Fibroblast of peridontal ligament (primary cell): ENCODE measurements at regions not wholly inside any gene's neighbourhood (a gene's known extent, or its start where the extent isn't known, plus 50 kb on each side); places are given as distances from the start of the nearest gene placed in this dataset.

ENCODE experiments used
- DNase-seq: peaks from one replicate; pipeline ENCODE4 v3.0.0-alpha.2; 2010; ENCODE audit errors: extremely low read depth

DNA sequence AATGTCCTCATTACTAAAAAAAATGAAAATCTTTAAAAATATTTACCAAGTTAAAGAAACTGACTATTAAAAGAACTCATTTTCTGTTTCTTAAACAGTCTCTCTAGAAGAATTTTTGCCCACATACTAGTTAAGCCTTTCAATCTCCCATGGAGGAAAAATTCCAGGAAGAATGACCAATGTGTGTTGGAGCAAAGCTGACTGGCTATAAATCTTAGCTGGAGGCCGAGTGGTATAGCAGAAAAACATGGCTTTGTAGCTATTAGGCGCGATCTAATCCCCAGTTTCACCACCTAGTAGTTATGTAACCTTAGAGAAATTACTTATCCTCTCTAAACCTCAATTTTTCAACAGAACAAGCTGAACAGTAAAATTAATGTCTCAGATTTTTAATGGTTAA lies 135.5 kb upstream of the PRLR start:
- no peak for DNase-seq

DNA sequence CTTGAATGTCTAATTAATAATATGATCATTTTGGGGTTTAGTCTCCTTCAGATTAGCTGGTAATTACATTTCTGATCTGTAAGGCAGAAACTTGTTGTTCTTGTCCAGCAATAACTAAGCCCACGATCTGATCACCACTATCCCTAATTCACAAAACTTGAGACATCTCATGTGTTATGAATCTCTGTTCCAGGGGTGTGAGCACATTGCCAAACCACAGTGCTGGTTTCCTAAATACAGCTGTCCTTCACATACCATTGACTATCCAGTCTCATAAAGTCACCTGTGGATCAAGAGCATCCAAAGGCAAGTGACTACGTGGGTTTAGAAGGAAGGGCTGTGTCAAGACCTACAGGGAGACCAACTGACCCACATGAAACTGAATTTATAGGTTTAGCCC lies 134.1 kb upstream of the PRLR start:
- DNase-seq: no peak

DNA sequence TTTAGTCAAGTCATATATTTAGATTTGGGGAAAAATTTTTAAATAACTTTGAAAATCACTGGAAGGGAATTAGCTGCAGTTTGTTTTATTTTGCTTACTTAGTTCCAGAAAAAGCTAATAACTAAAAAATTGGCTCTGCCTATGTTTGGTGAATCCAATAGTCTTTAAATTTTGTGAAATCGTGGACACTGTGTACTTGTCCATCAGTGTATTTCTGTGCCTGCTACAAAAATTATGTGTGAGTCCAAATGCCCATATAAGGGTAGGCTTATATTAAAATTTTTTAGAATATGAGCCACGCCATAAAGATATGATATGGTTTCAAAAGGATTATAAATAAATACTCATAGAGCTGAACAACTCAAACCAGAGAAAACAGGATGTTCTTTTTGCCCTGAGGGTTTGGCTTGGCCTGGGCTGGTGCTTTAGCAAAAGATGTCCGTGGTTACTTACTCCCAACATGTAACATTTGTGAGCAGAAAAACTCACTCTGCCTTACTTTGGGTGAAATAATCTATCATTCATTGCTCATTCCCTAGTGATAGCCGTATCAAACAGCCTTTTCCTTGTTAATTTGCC lies 133.2 kb upstream of the PRLR start:
- no peak for DNase-seq

DNA sequence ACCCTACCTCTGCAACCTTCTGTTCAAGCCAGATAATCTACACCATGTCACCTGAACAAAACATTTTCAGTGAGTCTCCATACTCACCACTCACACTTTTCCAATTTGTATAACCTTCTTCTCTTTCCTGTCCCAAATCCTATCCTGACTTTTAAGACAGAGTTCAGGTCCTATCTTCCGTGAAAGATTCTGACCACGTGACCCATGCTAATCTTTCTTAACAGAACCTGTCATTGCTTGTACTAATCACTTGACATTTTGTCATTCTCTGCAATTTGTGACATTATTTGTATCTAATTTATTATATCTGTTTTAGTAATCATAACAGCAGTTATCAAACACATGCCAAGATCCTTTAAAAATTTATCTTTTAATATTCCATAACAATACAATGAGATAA lies 132.5 kb upstream of the PRLR start:
- no peak for DNase-seq

DNA sequence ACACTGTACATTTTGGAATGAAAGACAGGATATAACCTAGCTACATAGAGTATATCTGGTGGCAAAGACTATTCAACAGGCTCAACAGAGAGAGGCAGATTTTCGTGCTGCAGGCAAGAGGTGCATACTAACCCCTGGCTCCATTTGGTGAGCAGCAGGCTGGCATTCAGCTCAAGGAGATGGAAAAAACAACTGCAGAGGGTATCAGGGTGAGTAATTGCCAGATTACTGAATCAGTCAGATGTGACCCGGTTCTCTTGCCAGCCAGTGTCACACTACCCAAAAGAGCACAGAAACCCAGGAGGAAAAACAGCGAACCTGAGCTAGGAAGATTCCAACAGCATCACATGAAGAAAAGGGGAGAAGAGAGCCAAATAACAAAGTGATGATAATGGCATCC lies 130.4 kb upstream of the PRLR start:
- DNase-seq: no peak

DNA sequence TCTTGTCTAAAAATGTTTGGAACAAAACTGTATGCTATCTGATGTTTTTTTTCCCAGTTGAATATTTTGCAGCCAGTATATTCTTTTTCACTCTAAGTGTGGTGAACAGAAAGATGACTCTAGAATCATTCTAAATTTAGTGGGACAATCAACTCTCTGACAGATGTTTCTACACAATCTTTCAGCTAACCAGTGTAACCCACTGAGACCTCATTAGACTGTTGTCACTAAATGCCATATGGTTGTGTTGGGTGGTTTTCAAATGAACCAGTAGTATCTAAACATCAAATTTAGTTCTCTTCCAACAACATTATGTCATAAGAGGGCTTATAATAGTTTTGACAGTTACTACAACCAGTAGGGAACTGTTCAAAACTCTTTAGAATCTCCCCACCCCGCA lies 129.6 kb upstream of the PRLR start:
- no peak for DNase-seq

DNA sequence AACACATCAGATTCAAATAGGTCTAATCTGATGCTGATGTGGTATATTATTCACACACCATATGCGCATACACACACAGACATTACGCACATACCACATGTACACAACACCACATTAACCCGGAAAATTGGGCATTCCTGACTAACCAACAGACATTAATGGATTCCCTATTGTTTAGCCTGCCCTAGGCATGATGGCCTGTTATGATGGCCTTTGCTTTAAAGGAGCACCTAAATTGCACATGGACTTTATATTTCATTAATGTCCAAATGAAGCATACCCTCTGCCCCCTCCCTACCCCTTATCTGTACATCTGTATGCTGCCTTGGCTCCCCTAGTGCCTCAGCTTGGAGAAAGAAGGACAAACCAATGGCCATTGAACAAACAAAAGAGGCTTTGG lies 127.7 kb upstream of the PRLR start:
- DNase-seq: no peak

DNA sequence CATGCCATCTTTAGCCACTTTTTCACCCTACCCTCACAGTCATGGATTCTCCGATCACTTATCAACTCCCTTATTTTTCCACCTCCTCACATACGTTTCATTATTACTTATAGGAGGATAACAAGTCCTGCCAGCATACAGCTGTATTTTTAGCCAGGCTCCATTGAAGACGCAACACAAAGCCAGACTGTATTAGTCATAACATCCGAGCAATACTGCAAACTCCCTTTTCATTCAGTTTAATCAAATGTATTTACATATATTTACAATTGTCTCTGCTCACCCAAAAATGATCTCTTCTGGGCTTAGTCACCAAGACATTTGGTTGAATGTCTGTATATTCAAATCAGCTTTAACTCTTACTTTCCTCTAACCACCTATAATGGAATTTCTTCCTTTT lies 126.4 kb upstream of the PRLR start:
- DNase-seq: no peak

DNA sequence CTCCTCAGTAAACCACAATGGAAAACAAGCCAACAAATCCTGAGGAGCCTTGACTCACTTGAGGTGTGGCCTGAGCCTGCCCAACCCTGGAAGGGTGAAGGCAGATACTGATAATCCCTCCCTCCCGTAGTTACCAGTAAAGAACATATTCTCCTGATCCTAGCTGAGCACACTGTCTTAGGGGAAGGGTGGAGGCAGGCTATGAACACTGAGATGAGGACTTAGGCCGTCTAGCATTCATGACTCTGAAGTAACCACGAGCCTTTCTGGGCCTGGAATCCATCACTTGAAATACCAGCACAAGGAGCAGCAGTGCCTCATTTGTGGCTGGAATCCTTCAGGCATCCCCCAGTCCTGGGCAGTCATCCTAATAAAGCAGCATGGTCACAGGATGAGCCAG lies 124.5 kb upstream of the PRLR start:
- no peak for DNase-seq

DNA sequence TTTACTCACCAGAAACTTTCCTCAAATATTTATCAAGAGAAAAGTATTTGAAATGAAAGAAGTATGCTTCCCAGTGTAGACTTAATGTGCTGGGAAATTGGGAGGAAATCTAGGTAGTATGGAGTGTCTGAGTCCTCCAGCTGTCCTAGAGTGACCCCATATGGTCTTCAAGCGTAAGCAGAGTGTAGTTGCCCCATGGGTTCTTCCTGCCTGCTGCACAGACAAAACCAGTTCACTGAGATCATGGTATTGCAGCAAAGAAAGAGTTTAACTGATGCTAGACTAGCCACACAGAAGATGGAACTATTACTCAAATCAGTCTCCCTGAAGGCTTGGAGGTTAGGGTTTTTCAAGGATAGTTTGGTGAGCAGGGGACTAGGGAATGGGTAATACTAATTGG lies 114.9 kb upstream of the PRLR start:
- DNase-seq: no peak

DNA sequence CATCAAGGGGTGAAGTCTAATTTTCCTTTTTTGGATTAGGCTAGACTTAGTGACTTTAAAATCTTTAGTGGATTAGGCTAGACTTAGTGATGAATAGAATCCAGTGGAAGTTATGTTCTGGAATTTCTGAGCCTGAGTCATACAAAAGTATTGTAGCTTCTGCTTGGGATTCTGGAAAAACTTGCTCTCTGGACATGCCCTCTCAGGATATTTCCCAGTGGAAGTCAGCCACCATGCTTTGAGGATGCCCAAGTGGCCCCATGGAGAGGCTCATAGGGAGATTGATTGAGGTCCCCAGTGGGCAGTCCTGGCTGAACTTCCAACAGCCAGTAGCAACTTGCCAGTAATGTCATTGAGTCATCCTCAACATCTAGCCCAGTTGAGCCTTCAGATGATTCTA lies 112.4 kb upstream of the PRLR start:
- DNase-seq: no peak

DNA sequence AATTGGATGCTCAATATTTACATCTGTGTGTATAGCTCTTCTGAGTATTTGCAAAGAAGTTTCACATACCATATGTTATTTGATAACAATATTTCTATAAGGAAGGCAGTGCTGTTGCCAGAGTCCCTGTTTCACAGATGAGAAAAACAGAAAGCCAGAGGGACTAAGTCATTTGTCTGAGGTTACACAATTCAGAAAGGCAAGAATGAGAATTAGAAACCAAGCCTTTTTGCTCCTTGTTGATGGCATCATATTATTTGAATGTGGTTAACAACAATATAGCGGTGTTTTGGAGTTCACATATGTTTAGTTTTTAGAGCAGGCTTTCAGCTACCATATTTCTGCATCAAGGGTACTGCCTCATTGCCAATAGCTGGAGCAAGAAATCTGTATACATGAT lies 110.9 kb upstream of the PRLR start:
- no peak for DNase-seq

DNA sequence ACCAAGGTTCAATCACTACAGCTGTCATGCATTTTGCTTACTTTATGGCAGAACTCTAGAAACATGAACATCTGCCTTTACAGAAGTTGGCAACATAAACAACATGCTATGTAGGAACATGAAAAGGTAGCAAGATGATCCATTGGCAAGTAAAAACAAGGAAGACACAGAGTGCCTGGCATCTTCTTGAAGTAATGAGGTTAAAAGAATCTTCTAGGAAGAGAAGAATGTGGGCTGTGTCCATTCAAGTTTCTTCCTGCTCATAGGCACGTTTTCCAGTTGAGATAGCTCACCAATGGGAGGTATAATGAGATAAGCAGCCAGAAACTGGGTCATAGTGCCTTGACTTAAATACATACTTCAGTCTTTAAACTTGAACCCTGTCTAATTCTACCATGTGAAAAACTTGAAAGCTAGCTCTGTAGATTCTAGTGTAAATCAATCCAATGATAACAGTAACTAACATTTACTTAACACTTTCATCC lies 109.4 kb upstream of the PRLR start:
- no peak for DNase-seq

DNA sequence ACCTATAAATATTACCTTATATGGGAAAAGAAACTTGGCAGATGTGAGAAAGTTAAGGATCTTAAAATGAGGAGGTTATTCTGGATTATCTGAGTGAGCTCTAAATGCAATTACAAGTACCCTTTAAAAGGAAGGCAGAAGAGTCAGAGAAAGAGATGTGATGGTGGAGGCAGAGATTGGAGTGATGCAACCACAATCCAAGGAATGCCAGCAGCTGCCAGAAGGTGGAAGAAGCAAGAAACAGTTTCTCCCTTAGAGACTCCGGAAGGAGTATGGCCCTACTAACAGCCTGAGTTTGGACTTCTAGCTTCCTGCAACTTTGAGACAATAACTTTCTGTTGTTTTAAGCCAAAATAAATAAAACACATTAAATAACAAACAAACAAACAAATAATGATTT lies 108.7 kb upstream of the PRLR start:
- no peak for DNase-seq

DNA sequence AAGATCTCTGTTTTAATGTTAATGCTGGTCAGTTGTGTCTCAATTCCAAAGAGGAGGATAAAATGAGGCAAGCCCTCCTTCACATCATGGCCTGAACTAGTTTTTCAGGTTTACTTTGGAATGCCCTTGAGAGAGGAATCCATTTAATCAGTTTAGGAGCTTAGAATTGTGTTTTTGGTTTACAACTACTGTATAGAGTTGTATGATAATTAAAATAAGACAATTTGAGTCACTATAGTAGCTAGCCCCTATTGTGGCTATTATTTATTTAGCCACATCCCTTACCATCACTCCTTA lies 107.8 kb upstream of the PRLR start:
- DNase-seq: no peak

DNA sequence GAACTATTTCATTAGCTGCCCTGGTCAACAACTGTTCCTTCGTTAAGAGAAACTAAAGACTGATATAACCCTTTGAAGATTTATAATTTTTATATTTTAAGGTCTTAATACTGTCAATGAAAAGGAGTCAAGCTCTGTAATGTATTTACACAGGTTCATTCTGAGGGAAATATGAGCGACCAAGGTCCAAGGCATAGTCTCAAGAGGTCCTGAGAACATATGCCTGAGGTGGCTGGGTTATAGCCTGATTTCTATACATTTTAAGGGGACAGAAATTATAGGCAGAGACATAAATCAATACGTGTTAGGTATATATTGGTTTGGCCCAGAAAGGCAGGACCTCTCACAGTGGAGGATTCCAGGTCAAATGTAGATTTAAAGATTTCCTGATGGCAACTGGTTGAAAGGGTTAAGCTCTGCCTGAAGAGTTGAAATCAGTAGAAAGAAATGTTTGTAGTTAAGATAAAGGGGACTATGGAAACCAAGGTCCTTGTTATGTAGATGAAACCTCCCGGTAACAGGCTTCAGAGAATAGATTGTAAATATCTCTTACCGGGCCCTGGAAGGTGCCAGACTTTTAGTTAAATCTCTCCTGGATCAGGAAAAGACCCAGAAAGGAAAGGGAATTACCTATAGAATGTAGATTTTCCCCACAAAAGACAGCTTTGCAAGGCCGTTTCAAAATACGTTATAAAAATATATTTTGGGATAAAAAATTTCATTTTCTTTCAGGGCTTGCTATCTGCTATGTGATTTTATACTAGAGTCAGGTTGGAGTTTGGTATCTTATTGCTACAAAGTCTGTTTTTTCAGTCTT lies 107.3 kb upstream of the PRLR start:
- DNase-seq: no peak

DNA sequence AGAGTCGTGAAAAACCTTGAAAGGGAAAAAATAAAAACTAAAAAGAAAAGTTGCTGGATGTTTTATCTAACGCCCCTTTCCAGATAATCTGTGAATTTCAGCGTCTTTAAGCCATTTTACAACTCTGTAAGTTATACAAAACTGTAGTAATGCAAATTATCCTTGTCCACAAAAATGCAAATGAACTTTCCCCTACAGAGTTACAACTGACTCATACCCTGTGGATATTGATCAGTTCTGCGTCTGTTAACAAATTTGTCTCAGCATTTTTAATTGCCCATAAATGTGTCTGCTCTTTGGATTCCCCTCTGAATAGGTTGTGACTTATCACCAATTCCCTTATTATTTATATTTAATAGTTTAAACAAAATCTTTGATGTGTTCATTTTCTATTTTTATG lies 105.9 kb upstream of the PRLR start:
- DNase-seq: no peak

DNA sequence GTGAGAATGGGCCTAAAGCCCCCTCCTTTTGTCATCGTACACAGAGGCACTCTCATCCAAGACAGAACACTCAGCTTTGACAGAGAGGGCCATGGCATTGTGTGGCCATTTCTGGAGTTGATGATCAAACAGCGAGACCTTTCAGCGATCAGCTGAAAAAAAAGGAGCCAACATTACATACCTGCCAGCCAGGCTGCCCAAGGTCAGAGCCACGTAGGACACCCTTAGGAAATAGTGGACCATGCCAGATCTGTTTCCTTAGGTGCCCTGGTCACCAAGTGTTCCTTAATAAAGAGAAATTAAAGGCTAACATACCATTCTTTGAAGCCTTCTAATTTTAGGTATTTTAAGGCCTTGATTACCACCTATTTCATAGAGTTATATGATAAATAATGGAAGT lies 105.5 kb upstream of the PRLR start:
- DNase-seq: no peak

DNA sequence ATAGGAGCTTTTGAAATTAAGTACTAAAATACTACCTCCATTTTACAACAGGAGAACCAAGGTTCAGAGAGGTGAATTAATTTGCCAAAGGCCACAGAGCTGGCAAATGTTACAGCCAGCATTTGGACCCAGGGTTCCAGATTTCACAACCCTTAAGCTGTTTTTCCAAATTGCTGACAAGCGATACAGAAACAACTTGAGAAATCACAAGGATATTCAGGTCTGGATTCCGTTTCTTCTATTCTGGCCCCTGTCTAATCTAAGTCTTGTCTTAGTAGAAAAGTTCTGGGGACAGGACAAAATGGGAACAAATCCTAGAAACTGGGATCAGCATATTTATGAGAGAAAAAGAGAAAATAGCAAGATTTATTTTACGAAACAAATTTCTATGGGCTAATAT lies 103.1 kb upstream of the PRLR start:
- no peak for DNase-seq

DNA sequence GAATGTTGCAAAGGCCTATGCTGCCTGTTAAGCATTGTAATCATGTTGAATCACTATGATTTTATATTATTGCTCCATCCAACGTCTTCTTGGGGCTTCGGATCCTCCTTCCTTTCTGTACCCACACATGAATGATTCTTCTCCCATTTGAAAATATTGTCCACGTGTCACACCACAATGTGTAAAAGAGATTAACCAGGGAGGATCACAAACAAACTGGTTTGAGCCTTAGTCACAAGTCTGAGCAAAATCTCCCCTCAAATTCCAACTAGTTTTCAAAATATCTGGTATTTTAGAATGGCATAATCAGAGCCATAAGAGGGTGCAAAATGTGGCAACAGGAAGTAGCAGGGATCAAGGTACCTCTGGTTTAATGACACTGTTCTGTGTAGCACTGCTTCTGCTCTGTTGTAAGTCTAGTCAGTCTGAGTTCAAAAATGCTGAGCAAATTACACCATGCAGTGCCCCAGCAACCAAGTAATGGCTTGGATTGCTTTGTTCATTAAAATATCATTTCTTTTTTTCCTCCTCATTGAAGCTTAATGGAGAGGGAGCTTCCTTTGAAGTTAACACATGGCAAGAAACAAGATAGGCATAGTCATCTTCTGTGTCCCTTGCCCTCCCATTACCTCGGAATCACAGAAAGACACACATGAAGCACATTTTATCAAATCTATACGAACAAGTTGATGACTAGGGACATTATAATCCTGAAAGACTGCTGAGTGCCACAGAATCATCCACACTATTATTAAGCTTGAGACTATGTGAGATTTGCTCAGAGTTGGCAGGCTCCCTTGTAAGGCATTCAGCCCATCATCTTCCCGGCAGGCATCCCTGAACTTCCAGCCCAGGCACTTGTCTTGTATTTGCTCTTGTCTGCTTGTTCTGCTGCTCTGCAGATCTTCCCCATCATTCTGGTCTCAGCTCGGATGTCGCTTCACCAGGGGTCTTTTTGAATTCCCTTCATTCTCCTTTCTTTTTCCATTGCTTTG lies 102.0 kb upstream of the PRLR start:
- no peak for DNase-seq

DNA sequence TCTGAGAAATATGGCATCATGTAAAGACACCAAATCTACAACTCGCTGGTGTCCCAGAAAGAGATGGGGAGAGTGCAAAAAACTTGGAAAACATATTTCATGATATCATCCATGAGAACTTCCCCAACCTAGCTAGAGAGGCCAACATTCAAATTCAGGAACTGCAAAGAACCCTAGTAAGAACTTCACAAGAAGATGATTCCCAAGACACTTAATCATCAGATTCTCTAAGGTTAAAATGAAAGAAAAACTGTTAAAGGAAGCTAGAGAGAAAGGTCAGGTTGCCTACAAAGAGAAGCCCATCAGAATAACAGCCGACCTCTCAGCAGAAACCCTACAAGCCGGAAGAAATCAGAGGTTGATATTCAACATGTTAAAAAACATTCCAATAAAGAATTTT lies 95.5 kb upstream of the PRLR start:
- no peak for DNase-seq

DNA sequence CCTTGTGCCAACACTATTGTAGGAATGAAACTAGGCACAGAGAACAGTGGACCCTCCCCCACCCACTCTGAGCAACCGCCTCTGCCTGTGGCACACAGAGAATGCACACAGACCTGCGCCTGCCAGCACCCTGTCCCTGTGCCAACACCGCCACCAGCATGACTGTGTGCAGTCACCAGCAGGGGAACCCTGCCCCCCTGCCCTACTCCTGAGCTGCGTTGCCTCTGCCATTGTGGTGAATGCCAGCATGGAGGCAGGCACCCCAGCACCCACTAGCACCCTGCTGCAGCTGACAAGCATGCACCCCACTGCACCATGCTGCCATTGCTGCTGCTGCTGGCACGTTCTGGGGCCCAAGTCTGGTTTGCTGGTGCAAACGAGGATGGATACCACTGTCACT lies 94.4 kb upstream of the PRLR start:
- DNase-seq: no peak

DNA sequence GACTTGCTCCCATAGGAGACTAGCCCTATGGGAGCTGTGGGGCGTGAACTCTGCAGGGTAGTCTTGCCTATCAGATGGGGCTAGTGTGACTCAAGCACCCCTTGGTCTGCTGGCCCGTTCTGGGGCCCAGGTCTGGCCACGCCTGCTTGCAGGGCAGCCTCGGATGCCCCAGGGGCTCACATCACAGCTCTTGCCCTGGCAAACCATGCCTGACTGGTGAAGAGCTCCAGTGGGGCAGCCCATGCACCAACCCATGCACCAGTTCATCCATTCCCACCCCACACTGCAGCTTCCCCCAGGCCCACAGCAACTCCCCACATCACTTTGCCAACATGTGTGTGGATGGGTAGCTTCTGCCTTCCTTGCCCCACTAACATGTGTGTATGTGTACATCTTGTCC lies 93.9 kb upstream of the PRLR start:
- DNase-seq: no peak
